ENCODE measurements at regions not wholly inside any gene's neighbourhood (a gene's known extent, or its start where the extent isn't known, plus 50 kb on each side); places are given as distances from the start of the nearest gene placed in this dataset.

DNA sequence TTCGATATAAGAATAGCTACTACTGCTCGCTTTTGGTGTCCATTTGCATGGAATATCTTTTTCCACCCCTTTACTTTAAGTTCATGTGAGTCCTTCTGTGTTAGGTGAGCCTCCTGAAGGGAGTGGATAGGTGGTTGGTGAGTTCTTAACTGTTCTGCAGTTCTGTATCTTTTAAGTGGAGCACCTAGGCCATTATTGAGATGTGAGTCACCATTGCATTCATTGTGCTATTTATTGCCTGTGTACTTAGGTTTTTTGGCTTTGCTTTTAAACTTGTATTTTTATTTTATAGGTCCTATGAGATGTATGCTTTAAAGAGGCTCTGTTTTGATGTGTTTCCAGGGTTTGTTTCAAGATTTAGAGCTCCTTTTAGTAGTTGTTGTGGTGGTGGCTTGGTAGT, 1430.8 kb downstream of the REEP3 start:
- no peaks in the 10 kb centered on the region for H3K27me3 ChIP-seq (ENCODE audit: control insufficient read depth, insufficient read depth, low read length)
- H3K9me3 ChIP-seq (ENCODE audit: control insufficient read depth, insufficient read depth, low read length), result peaks cover 12% of the 10 kb centered on the region
- DNase-seq (no peak), ATAC-seq (no peak)
- H3K4me3 ChIP-seq (ENCODE audit: low read length), result no peak overlapping the region
- Mint-ChIP-seq H3K36me3 (peaks cover 22% of the 10 kb centered on the region), H3K27ac (no peak overlapping the region), H3K4me3 (no peak overlapping the region), H3K4me1 (no peaks in the 10 kb centered on the region), H3K9me3 (peaks cover 23 to 40% of the 10 kb centered on the region in 2 donors), H3K27me3 (ENCODE audit: low read depth in 2 of 2) (no peaks in the 10 kb centered on the region)
- H3K27ac ChIP-seq (ENCODE audit: low read length), result no peak overlapping the region
- H3K36me3 ChIP-seq (ENCODE audit: control insufficient read depth, insufficient read depth, low read length), result no peaks in the 10 kb centered on the region
- TF ChIP-seq, protein P1, sequence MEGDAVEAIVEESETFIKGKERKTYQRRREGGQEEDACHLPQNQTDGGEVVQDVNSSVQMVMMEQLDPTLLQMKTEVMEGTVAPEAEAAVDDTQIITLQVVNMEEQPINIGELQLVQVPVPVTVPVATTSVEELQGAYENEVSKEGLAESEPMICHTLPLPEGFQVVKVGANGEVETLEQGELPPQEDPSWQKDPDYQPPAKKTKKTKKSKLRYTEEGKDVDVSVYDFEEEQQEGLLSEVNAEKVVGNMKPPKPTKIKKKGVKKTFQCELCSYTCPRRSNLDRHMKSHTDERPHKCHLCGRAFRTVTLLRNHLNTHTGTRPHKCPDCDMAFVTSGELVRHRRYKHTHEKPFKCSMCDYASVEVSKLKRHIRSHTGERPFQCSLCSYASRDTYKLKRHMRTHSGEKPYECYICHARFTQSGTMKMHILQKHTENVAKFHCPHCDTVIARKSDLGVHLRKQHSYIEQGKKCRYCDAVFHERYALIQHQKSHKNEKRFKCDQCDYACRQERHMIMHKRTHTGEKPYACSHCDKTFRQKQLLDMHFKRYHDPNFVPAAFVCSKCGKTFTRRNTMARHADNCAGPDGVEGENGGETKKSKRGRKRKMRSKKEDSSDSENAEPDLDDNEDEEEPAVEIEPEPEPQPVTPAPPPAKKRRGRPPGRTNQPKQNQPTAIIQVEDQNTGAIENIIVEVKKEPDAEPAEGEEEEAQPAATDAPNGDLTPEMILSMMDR (IDR thresholded peaks at IDR 0.05), result no peak
- WGBS (ENCODE audit: insufficient coverage), result no CpG with 5 or more reads among the region's 2 CpGs
- intact Hi-C loops (cut with micrococcal nuclease), result no loop called here
- H3K4me1 ChIP-seq (ENCODE audit: control insufficient read depth, insufficient read depth, low read length), result no peaks in the 10 kb centered on the region

DNA sequence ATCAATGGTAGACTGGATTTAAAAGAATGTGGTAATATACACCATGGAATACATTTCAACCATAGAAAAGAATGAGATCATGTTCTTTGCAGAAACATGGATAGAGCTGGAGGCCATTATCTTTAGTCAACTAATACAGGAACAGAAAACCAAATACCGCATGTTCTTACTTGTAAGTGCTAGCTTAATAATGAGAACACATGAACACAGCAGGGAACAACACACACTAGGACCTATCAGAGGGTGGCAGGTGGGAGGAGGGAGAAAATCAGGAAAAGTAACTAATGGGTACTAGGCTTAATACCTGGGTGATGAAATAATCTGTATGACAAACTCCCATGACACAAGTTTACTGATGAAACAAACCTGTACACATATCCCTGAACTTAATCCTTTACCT, 1435.2 kb downstream of the REEP3 start:
- ATAC-seq (no peak), DNase-seq (no peak)
- H3K36me3 ChIP-seq (ENCODE audit: control insufficient read depth, insufficient read depth, low read length), result no peaks in the 10 kb centered on the region
- H3K4me1 Mint-ChIP-seq, result no peaks in the 10 kb centered on the region
- no peak overlapping the region for H3K27ac Mint-ChIP-seq
- no peak overlapping the region for H3K4me3 Mint-ChIP-seq
- H3K27me3 Mint-ChIP-seq (ENCODE audit: low read depth in 2 of 2), result no peaks in the 10 kb centered on the region
- peaks cover 15 to 21% of the 10 kb centered on the region in 2 donors for H3K9me3 Mint-ChIP-seq
- peaks cover 12% of the 10 kb centered on the region for H3K9me3 ChIP-seq (ENCODE audit: control insufficient read depth, insufficient read depth, low read length)
- H3K36me3 Mint-ChIP-seq, result peaks cover 7% of the 10 kb centered on the region
- intact Hi-C loops (cut with micrococcal nuclease), result no loop called here
- H3K4me1 ChIP-seq (ENCODE audit: control insufficient read depth, insufficient read depth, low read length), result no peaks in the 10 kb centered on the region
- no CpG with 5 or more reads among the region's 1 CpG for WGBS (ENCODE audit: insufficient coverage)
- no peaks in the 10 kb centered on the region for H3K27me3 ChIP-seq (ENCODE audit: control insufficient read depth, insufficient read depth, low read length)
- TF ChIP-seq, protein P1 (IDR thresholded peaks at IDR 0.05), result no peak
- H3K4me3 ChIP-seq (ENCODE audit: low read length), result no peak overlapping the region
- H3K27ac ChIP-seq (ENCODE audit: low read length), result no peak overlapping the region

- ATAC-seq (no peak), DNase-seq (no peak)
- TF ChIP-seq, protein P1 (IDR thresholded peaks at IDR 0.05), result no peak
- no peaks in the 10 kb centered on the region for H3K36me3 Mint-ChIP-seq
- H3K27me3 Mint-ChIP-seq (ENCODE audit: low read depth in 2 of 2), result no peaks in the 10 kb centered on the region
- H3K9me3 Mint-ChIP-seq, result peaks cover 14 to 15% of the 10 kb centered on the region in 2 donors
- no peak overlapping the region for H3K27ac ChIP-seq (ENCODE audit: low read length)
- no peak overlapping the region for H3K4me3 Mint-ChIP-seq
- H3K27ac Mint-ChIP-seq, result no peak overlapping the region
- H3K36me3 ChIP-seq (ENCODE audit: control insufficient read depth, insufficient read depth, low read length), result no peaks in the 10 kb centered on the region
- peaks cover 5% of the 10 kb centered on the region for H3K9me3 ChIP-seq (ENCODE audit: control insufficient read depth, insufficient read depth, low read length)
- no peaks in the 10 kb centered on the region for H3K27me3 ChIP-seq (ENCODE audit: control insufficient read depth, insufficient read depth, low read length)
- no peaks in the 10 kb centered on the region for H3K4me1 Mint-ChIP-seq
- intact Hi-C loops (cut with micrococcal nuclease), result no loop called here
- H3K4me3 ChIP-seq (ENCODE audit: low read length), result no peak overlapping the region
- WGBS (ENCODE audit: insufficient coverage), result 92% methylated on average over 1 of the region's 1 CpG
- no peaks in the 10 kb centered on the region for H3K4me1 ChIP-seq (ENCODE audit: control insufficient read depth, insufficient read depth, low read length)
These were observed 1437.9 kb downstream of the REEP3 start for GRCh38 chr10:64959116-64959515.

DNA sequence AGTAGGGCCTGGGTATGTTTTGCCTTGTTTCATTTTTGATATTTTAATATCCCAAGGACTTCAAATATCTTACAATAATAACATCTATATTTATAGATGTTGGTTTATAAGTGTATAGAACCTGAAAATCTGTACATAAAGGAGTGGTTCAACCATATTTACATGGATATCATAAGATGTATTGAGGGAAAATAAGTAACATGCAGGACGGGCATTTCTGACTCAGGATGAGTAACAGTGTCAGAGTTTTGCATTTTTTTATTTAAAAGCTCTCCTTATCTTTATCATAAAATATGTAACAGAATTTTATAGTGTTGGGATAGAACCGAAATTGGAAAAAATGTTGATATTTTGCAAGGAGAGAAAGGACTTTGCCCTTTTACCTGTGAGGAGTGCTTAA, 1438.7 kb downstream of the REEP3 start:
- H3K9me3 Mint-ChIP-seq, result peaks cover 7 to 17% of the 10 kb centered on the region in 2 donors
- TF ChIP-seq, protein P1 (IDR thresholded peaks at IDR 0.05), result no peak
- no peak overlapping the region for H3K27ac Mint-ChIP-seq
- Histone ChIP-seq H3K36me3 (ENCODE audit: control insufficient read depth, insufficient read depth, low read length) (no peaks in the 10 kb centered on the region), H3K27ac (ENCODE audit: low read length) (no peak overlapping the region), H3K4me1 (ENCODE audit: control insufficient read depth, insufficient read depth, low read length) (no peaks in the 10 kb centered on the region), H3K9me3 (ENCODE audit: control insufficient read depth, insufficient read depth, low read length) (no peaks in the 10 kb centered on the region), H3K27me3 (ENCODE audit: control insufficient read depth, insufficient read depth, low read length) (no peaks in the 10 kb centered on the region), H3K4me3 (ENCODE audit: low read length) (no peak overlapping the region)
- H3K4me3 Mint-ChIP-seq, result no peak overlapping the region
- no peaks in the 10 kb centered on the region for H3K27me3 Mint-ChIP-seq (ENCODE audit: low read depth in 2 of 2)
- WGBS (ENCODE audit: insufficient coverage), result 67% methylated on average over 1 of the region's 2 CpGs
- intact Hi-C loops (cut with micrococcal nuclease), result no loop called here
- no peaks in the 10 kb centered on the region for H3K36me3 Mint-ChIP-seq
- H3K4me1 Mint-ChIP-seq, result no peaks in the 10 kb centered on the region
- ATAC-seq, result no peak
- no peak for DNase-seq

Measured in natural killer cell (primary cell).